ENCODE measurements at regions not wholly inside any gene's neighbourhood (a gene's known extent, or its start where the extent isn't known, plus 50 kb on each side); places are given as distances from the start of the nearest gene placed in this dataset.

GRCh38 chr1:87718241-87718950 is 389.7 kb downstream of the LMO4 start:
- DNase-seq (ENCODE audit: low read depth in 2 of 2), result no peak

- DNase-seq (ENCODE audit: low read depth in 2 of 2), result no peak
Observed at GRCh38 chr1:87719658-87720057, 391.0 kb downstream of the LMO4 start.

- no peak for DNase-seq (ENCODE audit: low read depth in 2 of 2)
Observed at GRCh38 chr1:87720561-87720960, 391.9 kb downstream of the LMO4 start.

GRCh38 chr1:87723193-87723592 is 394.5 kb downstream of the LMO4 start:
- no peak for DNase-seq (ENCODE audit: low read depth in 2 of 2)

GRCh38 chr1:87728169-87728568 is 399.5 kb downstream of the LMO4 start:
- no peak for DNase-seq (ENCODE audit: low read depth in 2 of 2)

GRCh38 chr1:87730274-87731216 is 401.9 kb downstream of the LMO4 start:
- DNase-seq (ENCODE audit: low read depth in 2 of 2), result no peak

GRCh38 chr1:87733386-87733785 is 404.7 kb downstream of the LMO4 start:
- DNase-seq (ENCODE audit: low read depth in 2 of 2), result no peak

GRCh38 chr1:87735750-87736149 is 407.1 kb downstream of the LMO4 start:
- DNase-seq (ENCODE audit: low read depth in 2 of 2), result no peak

- DNase-seq (ENCODE audit: low read depth in 2 of 2), result no peak
Observed at GRCh38 chr1:87739141-87739540, 410.5 kb downstream of the LMO4 start.

- no peak for DNase-seq (ENCODE audit: low read depth in 2 of 2)
Observed at GRCh38 chr1:87739704-87740103, 411.0 kb downstream of the LMO4 start.

- DNase-seq (ENCODE audit: low read depth in 2 of 2), result no peak
Observed at GRCh38 chr1:87743256-87743655, 414.6 kb downstream of the LMO4 start.

- no peak for DNase-seq (ENCODE audit: low read depth in 2 of 2)
Observed at GRCh38 chr1:87744056-87744455, 415.4 kb downstream of the LMO4 start.

- DNase-seq (ENCODE audit: low read depth in 2 of 2), result no peak
Observed at GRCh38 chr1:87744763-87745162, 416.1 kb downstream of the LMO4 start.

- no peak for DNase-seq (ENCODE audit: low read depth in 2 of 2)
Observed at GRCh38 chr1:87753366-87753765, 424.7 kb downstream of the LMO4 start.

- DNase-seq (ENCODE audit: low read depth in 2 of 2), result no peak
Observed at GRCh38 chr1:87754139-87754538, 425.5 kb downstream of the LMO4 start.

- no peak for DNase-seq (ENCODE audit: low read depth in 2 of 2)
Observed at GRCh38 chr1:87757676-87758075, 429.0 kb downstream of the LMO4 start.

GRCh38 chr1:87759421-87760087 is 430.9 kb downstream of the LMO4 start:
- no peak for DNase-seq (ENCODE audit: low read depth in 2 of 2)

GRCh38 chr1:87760155-87760554 is 431.5 kb downstream of the LMO4 start:
- DNase-seq (ENCODE audit: low read depth in 2 of 2), result no peak

GRCh38 chr1:87760654-87761053 is 432.0 kb downstream of the LMO4 start:
- DNase-seq (ENCODE audit: low read depth in 2 of 2), result no peak

- no peak for DNase-seq (ENCODE audit: low read depth in 2 of 2)
Observed at GRCh38 chr1:87763483-87763882, 434.8 kb downstream of the LMO4 start.

- DNase-seq (ENCODE audit: low read depth in 2 of 2), result no peak
Observed at GRCh38 chr1:87765057-87765680, 436.5 kb downstream of the LMO4 start.

GRCh38 chr1:87765681-87766070 is 437.0 kb downstream of the LMO4 start:
- DNase-seq (ENCODE audit: low read depth in 2 of 2), result no peak

Data from stimulated activated CD8-positive, alpha-beta memory T cell treated with anti-CD3 and anti-CD28 coated beads, Interleukin-7, amount 100 ng/mL, for 1 hour (primary cell).